ENCODE measurements at regions not wholly inside any gene's neighbourhood (a gene's known extent, or its start where the extent isn't known, plus 50 kb on each side); places are given as distances from the start of the nearest gene placed in this dataset.
A peak's percentile ranks its signal among the peaks of the same experiment; 100 is the strongest.

- no peak overlapping the region for H3K4me3 ChIP-seq (ENCODE audit: insufficient read depth in 1 of 2, low read depth in 1 of 2, low read length in 2 of 2)
- H3K79me1 ChIP-seq (replicated peaks; ENCODE audit: low read length, poor library complexity, severe bottlenecking), result no peaks in the 10 kb centered on the region
- no peaks in the 10 kb centered on the region for H3K36me3 ChIP-seq (ENCODE audit: control insufficient read depth in 1 of 2, insufficient read depth in 2 of 2, low read depth in 1 of 2, low read length in 2 of 2)
- H3K4me2 ChIP-seq (ENCODE audit: low read length, poor library complexity, severe bottlenecking), result no peak overlapping the region
- no peak overlapping the region for H2BK5ac ChIP-seq (ENCODE audit: low read depth, low read length, poor library complexity, severe bottlenecking)
- H3K14ac ChIP-seq (ENCODE audit: low read length in 2 of 2), result no peak overlapping the region
- H2BK120ac ChIP-seq (ENCODE audit: low read depth, low read length), result no peak overlapping the region
- no peak overlapping the region for H2AK5ac ChIP-seq (ENCODE audit: low read length, severe bottlenecking)
- no peak overlapping the region for H2BK12ac ChIP-seq (ENCODE audit: low read length in 2 of 2)
- H4K91ac ChIP-seq (ENCODE audit: low read length), result no peak overlapping the region
- peaks cover 12 to 18% of the 10 kb centered on the region in 2 experiments for H3K27me3 ChIP-seq (ENCODE audit: control insufficient read depth in 1 of 2, insufficient read depth in 1 of 2, low read length in 2 of 2)
- no peak overlapping the region for H3K18ac ChIP-seq (ENCODE audit: low read depth in 1 of 2, low read length in 2 of 2)
- no peaks in the 10 kb centered on the region for H3K4me1 ChIP-seq (ENCODE audit: control insufficient read depth, insufficient read depth, low read depth, low read length)
- no peak overlapping the region for H3K27ac ChIP-seq (ENCODE audit: low read length, poor library complexity, severe bottlenecking)
- DNase-seq, result no peak
- no peaks in the 10 kb centered on the region for H3K9me3 ChIP-seq (ENCODE audit: control insufficient read depth, low read length)
- no peak overlapping the region for H2AFZ ChIP-seq (ENCODE audit: low read depth, low read length)
- no peak overlapping the region for H3K4ac ChIP-seq (ENCODE audit: low read depth in 1 of 2, low read length in 2 of 2)
- no peak overlapping the region for H3K23ac ChIP-seq (ENCODE audit: low read length in 2 of 2)
- 96% methylated on average over 4 of the region's 6 CpGs for WGBS
- H4K8ac ChIP-seq (ENCODE audit: low read length), result no peak overlapping the region
- no peak overlapping the region for H2BK15ac ChIP-seq (ENCODE audit: low read depth, poor library complexity, severe bottlenecking)
- H3K9ac ChIP-seq (ENCODE audit: low read length), result no peak overlapping the region
These were observed 83.0 kb upstream of the UBL3 start for GRCh38 chr13:29933401-29933800.

DNA sequence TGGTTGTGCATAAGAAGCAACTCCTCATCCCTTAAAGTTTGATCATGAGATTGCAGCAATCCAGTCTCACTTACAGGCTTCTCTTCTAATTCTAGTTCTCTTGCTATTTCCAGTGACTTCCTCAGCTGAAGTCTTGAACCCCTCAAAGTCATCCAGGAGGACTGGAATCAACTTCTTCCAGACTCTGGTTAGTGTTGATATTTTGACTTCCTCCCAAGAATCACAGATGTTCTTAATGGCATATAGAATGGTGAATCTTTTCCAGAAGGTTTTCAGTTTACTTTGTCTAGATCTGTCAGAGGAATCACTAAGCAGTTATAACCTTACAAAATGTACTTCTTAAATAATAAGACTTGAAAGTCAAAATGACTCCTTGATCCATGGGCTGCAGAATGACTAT lies 81.3 kb upstream of the UBL3 start:
- Histone ChIP-seq H3K9me3 (ENCODE audit: control insufficient read depth, low read length) (no peaks in the 10 kb centered on the region), H2BK120ac (ENCODE audit: low read depth, low read length) (no peak overlapping the region), H3K79me1 (replicated peaks; ENCODE audit: low read length, poor library complexity, severe bottlenecking) (no peaks in the 10 kb centered on the region), H3K27ac (ENCODE audit: low read length, poor library complexity, severe bottlenecking) (no peak overlapping the region), H4K91ac (ENCODE audit: low read length) (no peak overlapping the region), H3K4me1 (ENCODE audit: control insufficient read depth, insufficient read depth, low read depth, low read length) (no peaks in the 10 kb centered on the region), H2BK15ac (ENCODE audit: low read depth, poor library complexity, severe bottlenecking) (no peak overlapping the region), H2BK12ac (ENCODE audit: low read length in 2 of 2) (no peak overlapping the region), H4K8ac (ENCODE audit: low read length) (no peak overlapping the region), H3K23ac (ENCODE audit: low read length in 2 of 2) (no peak overlapping the region), H3K36me3 (ENCODE audit: control insufficient read depth in 1 of 2, insufficient read depth in 2 of 2, low read depth in 1 of 2, low read length in 2 of 2) (no peaks in the 10 kb centered on the region), H3K4me3 (ENCODE audit: insufficient read depth in 1 of 2, low read depth in 1 of 2, low read length in 2 of 2) (no peak overlapping the region), H2AK5ac (ENCODE audit: low read length, severe bottlenecking) (no peak overlapping the region), H3K27me3 (ENCODE audit: control insufficient read depth in 1 of 2, insufficient read depth in 1 of 2, low read length in 2 of 2) (peaks cover 11 to 18% of the 10 kb centered on the region in 2 experiments), H3K4me2 (ENCODE audit: low read length, poor library complexity, severe bottlenecking) (no peak overlapping the region), H3K4ac (ENCODE audit: low read depth in 1 of 2, low read length in 2 of 2) (no peak overlapping the region), H3K18ac (ENCODE audit: low read depth in 1 of 2, low read length in 2 of 2) (no peak overlapping the region), H3K9ac (ENCODE audit: low read length) (no peak overlapping the region), H2AFZ (ENCODE audit: low read depth, low read length) (no peak overlapping the region), H3K14ac (ENCODE audit: low read length in 2 of 2) (no peak overlapping the region), H2BK5ac (ENCODE audit: low read depth, low read length, poor library complexity, severe bottlenecking) (no peak overlapping the region)
- DNase-seq, result no peak

GRCh38 chr13:29929062-29929847 lies 78.8 kb upstream of the UBL3 start:
- no peaks in the 10 kb centered on the region for H3K9me3 ChIP-seq (ENCODE audit: control insufficient read depth, low read length)
- H3K4me2 ChIP-seq (ENCODE audit: low read length, poor library complexity, severe bottlenecking), result no peak overlapping the region
- H3K23ac ChIP-seq (ENCODE audit: low read length in 2 of 2), result no peak overlapping the region
- peaks cover 11% of the 10 kb centered on the region for H3K4me1 ChIP-seq (ENCODE audit: control insufficient read depth, insufficient read depth, low read depth, low read length)
- H3K79me1 ChIP-seq (replicated peaks; ENCODE audit: low read length, poor library complexity, severe bottlenecking), result no peaks in the 10 kb centered on the region
- H3K14ac ChIP-seq (ENCODE audit: low read length in 2 of 2), result no peak overlapping the region
- no peak overlapping the region for H2BK15ac ChIP-seq (ENCODE audit: low read depth, poor library complexity, severe bottlenecking)
- 87% methylated on average over 10 of the region's 10 CpGs for WGBS
- H3K36me3 ChIP-seq (ENCODE audit: control insufficient read depth in 1 of 2, insufficient read depth in 2 of 2, low read depth in 1 of 2, low read length in 2 of 2), result no peaks in the 10 kb centered on the region
- no peak overlapping the region for H2BK120ac ChIP-seq (ENCODE audit: low read depth, low read length)
- H4K8ac ChIP-seq (ENCODE audit: low read length), result no peak overlapping the region
- no peak overlapping the region for H2BK5ac ChIP-seq (ENCODE audit: low read depth, low read length, poor library complexity, severe bottlenecking)
- no peak overlapping the region for H2BK12ac ChIP-seq (ENCODE audit: low read length in 2 of 2)
- H2AK5ac ChIP-seq (ENCODE audit: low read length, severe bottlenecking), result no peak overlapping the region
- no peaks in the 10 kb centered on the region for H3K27me3 ChIP-seq (ENCODE audit: control insufficient read depth in 1 of 2, insufficient read depth in 1 of 2, low read length in 2 of 2)
- H2AFZ ChIP-seq (ENCODE audit: low read depth, low read length), result no peak overlapping the region
- no peak overlapping the region for H3K9ac ChIP-seq (ENCODE audit: low read length)
- H3K27ac ChIP-seq (ENCODE audit: low read length, poor library complexity, severe bottlenecking), result no peak overlapping the region
- DNase-seq, result no peak
- H4K91ac ChIP-seq (ENCODE audit: low read length), result no peak overlapping the region
- no peak overlapping the region for H3K4ac ChIP-seq (ENCODE audit: low read depth in 1 of 2, low read length in 2 of 2)
- H3K18ac ChIP-seq (ENCODE audit: low read depth in 1 of 2, low read length in 2 of 2), result no peak overlapping the region
- no peak overlapping the region for H3K4me3 ChIP-seq (ENCODE audit: insufficient read depth in 1 of 2, low read depth in 1 of 2, low read length in 2 of 2)

DNA sequence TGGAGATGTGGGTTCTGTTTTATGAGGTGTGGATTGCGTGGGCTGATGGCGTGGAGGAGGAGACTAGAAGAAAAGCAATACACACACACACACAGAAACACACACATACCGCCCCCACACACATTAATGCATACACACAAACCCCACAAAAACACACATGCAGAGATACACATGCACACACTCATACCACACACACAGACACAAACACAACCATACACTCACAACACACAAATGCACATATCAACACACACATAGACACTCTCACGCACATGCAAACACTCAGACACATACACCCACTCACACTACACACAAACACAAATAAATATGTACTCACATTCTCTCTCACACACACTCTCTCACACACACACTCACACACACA lies 75.7 kb upstream of the UBL3 start:
- H3K4me1 ChIP-seq (ENCODE audit: control insufficient read depth, insufficient read depth, low read depth, low read length), result peaks cover 17% of the 10 kb centered on the region
- WGBS, result 98% methylated on average over 3 of the region's 4 CpGs
- no peak overlapping the region for H3K14ac ChIP-seq (ENCODE audit: low read length in 2 of 2)
- H4K8ac ChIP-seq (ENCODE audit: low read length), result no peak overlapping the region
- no peak overlapping the region for H2AFZ ChIP-seq (ENCODE audit: low read depth, low read length)
- H3K27me3 ChIP-seq (ENCODE audit: control insufficient read depth in 1 of 2, insufficient read depth in 1 of 2, low read length in 2 of 2), result no peaks in the 10 kb centered on the region
- H4K91ac ChIP-seq (ENCODE audit: low read length), result no peak overlapping the region
- H2BK5ac ChIP-seq (ENCODE audit: low read depth, low read length, poor library complexity, severe bottlenecking), result no peak overlapping the region
- H2BK120ac ChIP-seq (ENCODE audit: low read depth, low read length), result no peak overlapping the region
- no peak overlapping the region for H3K4me2 ChIP-seq (ENCODE audit: low read length, poor library complexity, severe bottlenecking)
- H3K9me3 ChIP-seq (ENCODE audit: control insufficient read depth, low read length), result no peaks in the 10 kb centered on the region
- H2AK5ac ChIP-seq (ENCODE audit: low read length, severe bottlenecking), result no peak overlapping the region
- peak overlapping the region in 1 of 2 experiments; percentile 1 for H2BK12ac ChIP-seq (ENCODE audit: low read length in 2 of 2)
- no peak overlapping the region for H3K27ac ChIP-seq (ENCODE audit: low read length, poor library complexity, severe bottlenecking)
- H3K79me1 ChIP-seq (replicated peaks; ENCODE audit: low read length, poor library complexity, severe bottlenecking), result no peaks in the 10 kb centered on the region
- no peak overlapping the region for H3K18ac ChIP-seq (ENCODE audit: low read depth in 1 of 2, low read length in 2 of 2)
- H3K23ac ChIP-seq (ENCODE audit: low read length in 2 of 2), result no peak overlapping the region
- DNase-seq, result no peak
- no peaks in the 10 kb centered on the region for H3K36me3 ChIP-seq (ENCODE audit: control insufficient read depth in 1 of 2, insufficient read depth in 2 of 2, low read depth in 1 of 2, low read length in 2 of 2)
- H3K4me3 ChIP-seq (ENCODE audit: insufficient read depth in 1 of 2, low read depth in 1 of 2, low read length in 2 of 2), result no peak overlapping the region
- peak overlapping the region; percentile 9 for H2BK15ac ChIP-seq (ENCODE audit: low read depth, poor library complexity, severe bottlenecking)
- no peak overlapping the region for H3K4ac ChIP-seq (ENCODE audit: low read depth in 1 of 2, low read length in 2 of 2)
- H3K9ac ChIP-seq (ENCODE audit: low read length), result peak overlapping the region; percentile 49

All from mesenchymal stem cell (in vitro differentiated cells and primary cell).